Activated naive CD4-positive, alpha-beta T cell treated with anti-CD3 and anti-CD28 coated beads for 36 hours (primary cell): ENCODE measurements at regions not wholly inside any gene's neighbourhood (a gene's known extent, or its start where the extent isn't known, plus 50 kb on each side); places are given as distances from the start of the nearest gene placed in this dataset.
A peak's percentile ranks its signal among the peaks of the same experiment; 100 is the strongest.

Experiments used
- CTCF ChIA-PET: fragments of 350-600 bp; sonication (Branson Sonifier 250); formaldehyde crosslinking; loops from one replicate; lab custom pipeline; 2021; ENCODE audit warnings: antibody characterized with exemption; lab: Charles Lee
- DNase-seq: peaks from one replicate; pipeline ENCODE4 v3.0.0-alpha.2; 2020
- H3K27ac Mint-ChIP-seq: one replicate; pipeline ENCODE4 v1.8.0; 2021; ENCODE audit warnings: mild to moderate bottlenecking, mixed read lengths
- H3K27me3 Mint-ChIP-seq: one replicate; pipeline ENCODE4 v1.8.0; 2021; ENCODE audit warnings: low read depth, mixed read lengths
- H3K36me3 Mint-ChIP-seq: one replicate; pipeline ENCODE4 v1.8.0; 2021; ENCODE audit warnings: low read depth, mixed read lengths
- H3K4me1 Mint-ChIP-seq: one replicate; pipeline ENCODE4 v1.8.0; 2021; ENCODE audit warnings: low read depth, mixed read lengths
- H3K4me3 Mint-ChIP-seq: one replicate; pipeline ENCODE4 v1.8.0; 2021; ENCODE audit warnings: mild to moderate bottlenecking, moderate library complexity, mixed read lengths
- H3K9me3 Mint-ChIP-seq: one replicate; pipeline ENCODE4 v1.8.0; 2021; ENCODE audit warnings: mixed read lengths
- intact Hi-C: fragments of 100-400 bp; cut with micrococcal nuclease; formaldehyde crosslinking; loops from one replicate; pipeline ENCODE4 v1.15.1; 2023

GRCh38 chr3:72015463-72015862, 230.5 kb upstream of the PROK2 start:
- no peak for DNase-seq
- no peaks in the 10 kb centered on the region for H3K9me3 Mint-ChIP-seq
- intact Hi-C loops, result no loop called here
- CTCF ChIA-PET, result no interaction called here
- no peaks in the 10 kb centered on the region for H3K36me3 Mint-ChIP-seq
- peaks cover 3% of the 10 kb centered on the region for H3K4me1 Mint-ChIP-seq
- H3K27me3 Mint-ChIP-seq, result peaks cover 7% of the 10 kb centered on the region
- no peak overlapping the region for H3K27ac Mint-ChIP-seq
- no peak overlapping the region for H3K4me3 Mint-ChIP-seq

- CTCF ChIA-PET, result no interaction called here
- H3K9me3 Mint-ChIP-seq, result no peaks in the 10 kb centered on the region
- H3K36me3 Mint-ChIP-seq, result no peaks in the 10 kb centered on the region
- no peak for DNase-seq
- H3K27me3 Mint-ChIP-seq, result peaks cover 7% of the 10 kb centered on the region
- H3K4me1 Mint-ChIP-seq, result peaks cover 9% of the 10 kb centered on the region
- intact Hi-C loops, result no loop called here
- H3K27ac Mint-ChIP-seq, result no peak overlapping the region
- no peak overlapping the region for H3K4me3 Mint-ChIP-seq
Measured at GRCh38 chr3:72013084-72013483, 228.1 kb upstream of the PROK2 start.

DNA sequence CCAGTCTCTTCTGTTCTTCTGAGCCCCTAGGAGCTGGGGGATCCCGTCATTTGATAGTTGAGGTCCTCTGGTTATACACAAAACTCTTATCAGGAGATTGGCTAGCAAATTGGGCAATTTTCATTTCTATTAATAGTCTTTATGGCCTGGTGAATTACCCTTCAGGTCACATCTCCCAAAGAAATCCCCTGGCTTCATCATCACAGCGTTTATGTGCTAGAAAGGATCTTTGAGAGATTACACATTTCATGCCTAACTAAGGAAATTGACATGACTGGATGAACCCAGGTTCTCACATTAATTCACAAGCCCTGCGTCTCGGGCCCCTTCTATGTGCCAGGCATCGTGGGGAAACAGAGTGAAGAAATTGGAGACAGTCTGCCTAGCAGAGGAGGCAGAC, 227.4 kb upstream of the PROK2 start:
- no peak overlapping the region for H3K4me3 Mint-ChIP-seq
- CTCF ChIA-PET, result no interaction called here
- no peak for DNase-seq
- H3K36me3 Mint-ChIP-seq, result no peaks in the 10 kb centered on the region
- H3K9me3 Mint-ChIP-seq, result no peaks in the 10 kb centered on the region
- intact Hi-C loops, result no loop called here
- peaks cover 9% of the 10 kb centered on the region for H3K4me1 Mint-ChIP-seq
- no peak overlapping the region for H3K27ac Mint-ChIP-seq
- H3K27me3 Mint-ChIP-seq, result peaks cover 7% of the 10 kb centered on the region

DNA sequence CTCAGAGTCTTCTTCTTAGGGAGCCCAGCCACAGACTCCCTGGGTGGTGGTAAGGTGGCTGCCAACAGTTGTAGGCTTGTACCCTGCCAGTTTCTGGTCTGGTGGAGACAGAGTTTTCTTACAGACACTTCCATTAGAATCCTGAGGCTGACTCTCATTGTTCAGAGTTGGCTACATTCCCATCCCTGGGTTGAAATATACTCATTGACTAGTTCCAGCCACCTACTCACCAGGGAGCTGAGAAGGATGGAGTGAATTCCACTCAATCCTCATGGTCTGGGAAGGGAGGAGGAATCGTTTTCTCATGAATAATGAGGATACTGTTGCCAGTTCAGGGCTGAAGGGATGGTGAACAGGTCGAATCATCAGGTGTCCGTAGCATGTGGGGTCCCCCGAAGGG, 226.5 kb upstream of the PROK2 start:
- no peak for DNase-seq
- peaks cover 9% of the 10 kb centered on the region for H3K4me1 Mint-ChIP-seq

DNA sequence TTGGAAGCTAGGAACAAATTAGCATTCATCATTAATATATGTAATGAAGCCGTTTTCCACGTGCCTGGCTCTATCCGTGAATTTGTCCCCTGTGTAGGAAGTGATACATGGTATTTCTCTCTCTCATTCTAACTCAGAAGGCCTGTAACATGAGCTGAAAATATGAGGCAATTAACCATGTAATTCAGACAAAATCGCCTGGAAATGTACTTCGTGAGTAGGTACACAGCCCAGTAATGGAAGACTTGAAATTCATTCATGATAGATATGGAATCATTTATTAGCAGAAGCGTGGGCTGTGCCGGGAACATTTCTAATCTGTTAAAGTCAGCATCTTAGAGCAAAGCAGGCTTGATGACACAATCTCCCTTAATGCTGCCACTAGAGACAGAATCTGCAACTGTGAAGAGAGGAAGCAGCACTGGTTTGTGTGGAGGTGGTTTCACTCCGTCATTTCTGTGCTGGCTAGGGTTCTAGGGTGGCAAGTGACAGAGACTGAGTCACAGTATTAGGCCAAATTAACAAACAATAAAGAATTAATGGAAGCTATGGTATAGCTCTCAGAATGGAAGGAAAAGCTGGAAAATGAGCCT, 225.0 kb upstream of the PROK2 start:
- Mint-ChIP-seq H3K4me1 (peaks cover 6% of the 10 kb centered on the region), H3K27me3 (peaks cover 7% of the 10 kb centered on the region), H3K27ac (no peak overlapping the region), H3K9me3 (no peaks in the 10 kb centered on the region), H3K36me3 (no peaks in the 10 kb centered on the region), H3K4me3 (no peak overlapping the region)
- CTCF ChIA-PET, result interaction anchor here (0.9 kb wide), 1 partner anchor 26 kb away, joined by 4 read pairs; no protein-coding TSS in a partner anchor
- intact Hi-C loops, result no loop called here
- peak; percentile 46 for DNase-seq

More for the DNA sequence above, 226.5 kb upstream of the PROK2 start:
- intact Hi-C loops, result no loop called here
- Mint-ChIP-seq H3K9me3 (no peaks in the 10 kb centered on the region), H3K27me3 (peaks cover 7% of the 10 kb centered on the region), H3K27ac (no peak overlapping the region), H3K36me3 (no peaks in the 10 kb centered on the region), H3K4me3 (no peak overlapping the region)
- CTCF ChIA-PET, result no interaction called here

DNA sequence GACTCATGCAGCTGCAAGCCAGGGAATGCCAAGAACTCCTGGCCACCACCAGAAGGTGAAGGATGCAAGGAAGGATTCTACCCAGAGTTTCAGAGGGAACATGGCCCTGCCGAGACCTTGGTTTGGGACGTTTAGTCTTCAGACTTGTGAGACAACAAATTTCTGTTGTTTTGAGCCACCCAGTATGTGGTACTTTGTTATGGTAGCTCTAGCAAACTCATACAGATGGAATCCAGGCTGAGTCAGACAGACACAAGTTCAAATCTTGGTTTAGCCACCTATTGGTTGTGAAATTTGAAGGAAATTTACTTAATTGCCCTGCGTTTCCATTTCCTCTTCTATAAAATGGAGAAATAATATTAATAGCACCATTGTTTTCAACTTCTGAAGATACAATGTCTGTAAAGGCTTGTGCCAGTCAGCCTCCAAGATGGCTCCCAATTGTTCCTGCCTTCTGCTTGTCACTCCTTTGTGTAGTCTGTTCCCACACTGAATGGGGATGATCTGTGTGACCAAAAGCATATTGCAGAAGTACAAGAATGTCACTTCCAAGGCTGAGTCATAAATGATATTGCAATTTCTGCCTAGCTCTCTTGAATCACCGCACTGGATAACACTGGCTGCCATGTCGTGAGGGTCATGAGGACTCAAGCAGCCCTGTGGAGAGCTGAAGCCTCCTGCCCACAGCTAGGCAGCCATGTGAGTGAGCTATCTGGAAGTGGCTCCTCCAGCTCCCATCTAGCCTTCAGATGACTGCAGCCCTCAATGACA, 223.5 kb upstream of the PROK2 start:
- Mint-ChIP-seq H3K4me1 (peaks cover 6% of the 10 kb centered on the region), H3K4me3 (no peak overlapping the region), H3K27ac (no peak overlapping the region), H3K36me3 (no peaks in the 10 kb centered on the region), H3K9me3 (no peaks in the 10 kb centered on the region), H3K27me3 (peaks cover 7% of the 10 kb centered on the region)
- CTCF ChIA-PET, result no interaction called here
- DNase-seq, result no peak
- intact Hi-C loops, result no loop called here

GRCh38 chr3:72006631-72007556, 221.9 kb upstream of the PROK2 start:
- H3K4me1 Mint-ChIP-seq, result peaks cover 6% of the 10 kb centered on the region

DNA sequence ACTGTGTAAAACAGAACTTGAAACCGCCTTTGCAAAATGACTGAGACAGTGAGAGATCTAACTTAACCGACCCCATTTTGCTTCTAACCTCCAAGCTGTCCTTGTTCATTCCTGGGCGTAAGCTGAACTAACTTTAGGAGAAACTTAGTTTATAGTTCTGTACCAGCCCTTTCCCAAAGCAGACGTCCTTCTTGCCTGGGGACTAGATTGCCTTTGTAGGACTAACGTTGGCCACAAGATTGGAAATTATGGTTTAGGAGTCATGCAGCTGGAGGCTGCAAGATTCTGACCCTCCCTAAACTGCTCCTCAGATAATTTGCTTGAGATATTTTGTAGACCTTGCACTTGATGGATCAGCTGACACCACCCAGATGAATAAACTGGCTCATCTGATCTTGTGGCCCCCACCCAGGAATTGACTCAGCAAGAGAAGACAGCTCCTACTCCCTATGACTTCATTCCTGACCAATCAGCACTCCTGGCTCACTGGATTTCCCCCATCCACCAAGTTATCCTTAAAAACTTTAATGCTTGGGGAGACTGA, 219.9 kb upstream of the PROK2 start:
- H3K4me3 Mint-ChIP-seq, result no peak overlapping the region
- peaks cover 2% of the 10 kb centered on the region for H3K4me1 Mint-ChIP-seq
- H3K36me3 Mint-ChIP-seq, result no peaks in the 10 kb centered on the region
- H3K27me3 Mint-ChIP-seq, result no peaks in the 10 kb centered on the region
- H3K9me3 Mint-ChIP-seq, result no peaks in the 10 kb centered on the region
- CTCF ChIA-PET, result interaction anchor here (0.6 to 1.4 kb wide), 2 partner anchors 129 to 303 kb away, joined by 5 read pairs; no protein-coding TSS in a partner anchor
- no peak overlapping the region for H3K27ac Mint-ChIP-seq
- intact Hi-C loops, result no loop called here
- no peak for DNase-seq

More at GRCh38 chr3:72006631-72007556, 221.9 kb upstream of the PROK2 start:
- no peaks in the 10 kb centered on the region for H3K9me3 Mint-ChIP-seq
- no peak for DNase-seq
- CTCF ChIA-PET, result no interaction called here
- no peaks in the 10 kb centered on the region for H3K36me3 Mint-ChIP-seq
- H3K27ac Mint-ChIP-seq, result no peak overlapping the region
- H3K27me3 Mint-ChIP-seq, result peaks cover 2% of the 10 kb centered on the region
- intact Hi-C loops, result no loop called here
- no peak overlapping the region for H3K4me3 Mint-ChIP-seq

DNA sequence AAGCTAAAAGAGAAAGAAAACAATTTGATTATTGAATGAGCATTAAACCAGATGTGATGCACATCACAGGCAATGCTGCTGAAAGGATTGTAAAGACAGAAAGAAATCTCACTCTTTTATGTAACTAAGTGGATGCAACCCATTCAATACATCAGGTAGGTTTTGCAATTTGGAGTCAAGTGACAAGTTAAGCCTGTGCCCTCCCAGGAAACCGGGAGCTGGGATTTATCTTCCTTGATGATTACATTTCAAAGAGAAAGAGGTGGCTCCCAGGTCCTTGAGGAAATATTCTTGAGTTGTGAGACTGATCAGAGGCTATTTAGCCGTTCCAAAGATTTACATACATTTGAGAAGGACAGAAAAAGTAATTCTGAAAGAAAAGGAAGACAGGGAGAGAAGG, 219.0 kb upstream of the PROK2 start:
- CTCF ChIA-PET, result interaction anchor here (0.6 kb wide), 1 partner anchor 481 kb away, joined by 3 read pairs; no protein-coding TSS in a partner anchor
- intact Hi-C loops, result no loop called here
- no peaks in the 10 kb centered on the region for H3K27me3 Mint-ChIP-seq
- DNase-seq, result no peak
- H3K4me1 Mint-ChIP-seq, result peaks cover 1% of the 10 kb centered on the region
- no peaks in the 10 kb centered on the region for H3K9me3 Mint-ChIP-seq
- H3K36me3 Mint-ChIP-seq, result no peaks in the 10 kb centered on the region
- no peak overlapping the region for H3K4me3 Mint-ChIP-seq
- H3K27ac Mint-ChIP-seq, result no peak overlapping the region

DNA sequence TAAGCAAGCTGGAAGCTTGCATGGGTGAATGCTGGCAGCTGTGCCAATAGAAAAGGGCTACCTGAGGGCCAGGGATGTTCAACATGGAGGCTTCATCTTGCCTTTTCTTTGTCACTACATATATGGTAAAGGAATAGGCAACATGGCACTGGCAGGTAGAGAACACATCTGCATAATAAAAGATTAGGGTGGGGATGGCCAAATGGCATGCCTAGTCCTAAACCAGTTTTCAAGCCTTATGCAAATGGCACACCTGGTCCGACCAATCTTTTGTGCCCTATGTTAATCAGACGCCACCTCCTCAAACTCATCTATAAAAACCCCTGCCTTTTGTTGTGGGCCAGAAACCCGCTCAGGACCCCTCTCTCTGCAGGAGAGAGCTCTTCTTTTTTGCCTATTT, 216.8 kb upstream of the PROK2 start:
- Mint-ChIP-seq H3K27me3 (peaks cover 7% of the 10 kb centered on the region), H3K4me3 (no peak overlapping the region), H3K27ac (no peak overlapping the region), H3K4me1 (peaks cover 7% of the 10 kb centered on the region), H3K9me3 (no peaks in the 10 kb centered on the region), H3K36me3 (no peaks in the 10 kb centered on the region)
- CTCF ChIA-PET, result interaction anchor here (1.4 kb wide), 1 partner anchor 126 kb away, joined by 3 read pairs; no protein-coding TSS in a partner anchor
- intact Hi-C loops, result no loop called here
- no peak for DNase-seq

GRCh38 chr3:71998995-71999673, 214.2 kb upstream of the PROK2 start:
- no peak for DNase-seq
- no peaks in the 10 kb centered on the region for H3K9me3 Mint-ChIP-seq
- no peak overlapping the region for H3K4me3 Mint-ChIP-seq
- peak overlapping the region; percentile 10 for H3K27ac Mint-ChIP-seq
- H3K4me1 Mint-ChIP-seq, result peaks cover 7% of the 10 kb centered on the region
- H3K27me3 Mint-ChIP-seq, result peaks cover 7% of the 10 kb centered on the region
- H3K36me3 Mint-ChIP-seq, result no peaks in the 10 kb centered on the region
- intact Hi-C loops, result loop anchor here (2.0 kb wide), 1 partner anchor 20 kb away; no protein-coding TSS in a partner anchor
- CTCF ChIA-PET, result interaction anchor here (0.6 to 2.0 kb wide), 3 partner anchors 9 to 152 kb away, joined by 3 to 7 read pairs (median 6); no protein-coding TSS in a partner anchor
